ENCODE measurements at regions not wholly inside any gene's neighbourhood (a gene's known extent, or its start where the extent isn't known, plus 50 kb on each side); places are given as distances from the start of the nearest gene placed in this dataset.

GRCh38 chr20:47956268-47956995 lies 171.2 kb upstream of the SULF2 start:
- Mint-ChIP-seq H3K9me3 (ENCODE audit: low read depth) (no peaks in the 10 kb centered on the region), H3K27ac (no peak overlapping the region), H3K27me3 (peaks cover 7% of the 10 kb centered on the region), H3K4me1 (ENCODE audit: low read depth) (peaks cover 12% of the 10 kb centered on the region), H3K4me3 (ENCODE audit: low read depth) (no peak overlapping the region), H3K36me3 (ENCODE audit: insufficient read depth) (no peaks in the 10 kb centered on the region)
- DNase-seq (ENCODE audit: low spot score, unreplicated experiment): no peak
- TF ChIP-seq CTCF (IDR thresholded peaks at IDR 0.05; ENCODE audit: unreplicated experiment): no peak

- Mint-ChIP-seq H3K27ac (no peak overlapping the region), H3K9me3 (ENCODE audit: low read depth) (no peaks in the 10 kb centered on the region), H3K4me1 (ENCODE audit: low read depth) (peaks cover 7% of the 10 kb centered on the region), H3K36me3 (ENCODE audit: insufficient read depth) (no peaks in the 10 kb centered on the region), H3K27me3 (peaks cover 7% of the 10 kb centered on the region), H3K4me3 (ENCODE audit: low read depth) (no peak overlapping the region)
- no peak for DNase-seq (ENCODE audit: low spot score, unreplicated experiment)
- no peak for TF ChIP-seq CTCF (IDR thresholded peaks at IDR 0.05; ENCODE audit: unreplicated experiment)
These were observed 168.2 kb upstream of the SULF2 start for GRCh38 chr20:47953471-47953870.

- no peak overlapping the region for H3K4me3 Mint-ChIP-seq (ENCODE audit: low read depth)
- H3K27ac Mint-ChIP-seq: no peak overlapping the region
- peaks cover 7% of the 10 kb centered on the region for H3K27me3 Mint-ChIP-seq
- H3K36me3 Mint-ChIP-seq (ENCODE audit: insufficient read depth): no peaks in the 10 kb centered on the region
- no peak for DNase-seq (ENCODE audit: low spot score, unreplicated experiment)
- peaks cover 7% of the 10 kb centered on the region for H3K4me1 Mint-ChIP-seq (ENCODE audit: low read depth)
- TF ChIP-seq CTCF (IDR thresholded peaks at IDR 0.05; ENCODE audit: unreplicated experiment): no peak
- H3K9me3 Mint-ChIP-seq (ENCODE audit: low read depth): no peaks in the 10 kb centered on the region
These were observed 166.8 kb upstream of the SULF2 start for GRCh38 chr20:47952023-47952564.

- Mint-ChIP-seq H3K27ac (no peak overlapping the region), H3K4me3 (ENCODE audit: low read depth) (no peak overlapping the region), H3K36me3 (ENCODE audit: insufficient read depth) (no peaks in the 10 kb centered on the region), H3K27me3 (peaks cover 11% of the 10 kb centered on the region), H3K4me1 (ENCODE audit: low read depth) (peaks cover 7% of the 10 kb centered on the region), H3K9me3 (ENCODE audit: low read depth) (no peaks in the 10 kb centered on the region)
- DNase-seq (ENCODE audit: low spot score, unreplicated experiment): no peak
- no peak for TF ChIP-seq CTCF (IDR thresholded peaks at IDR 0.05; ENCODE audit: unreplicated experiment)
These were observed 166.3 kb upstream of the SULF2 start for GRCh38 chr20:47951521-47951971.

- DNase-seq (ENCODE audit: low spot score, unreplicated experiment): no peak
- no peak for TF ChIP-seq CTCF (IDR thresholded peaks at IDR 0.05; ENCODE audit: unreplicated experiment)
- Mint-ChIP-seq H3K27me3 (peaks cover 11% of the 10 kb centered on the region), H3K4me1 (ENCODE audit: low read depth) (peaks cover 7% of the 10 kb centered on the region), H3K36me3 (ENCODE audit: insufficient read depth) (no peaks in the 10 kb centered on the region), H3K9me3 (ENCODE audit: low read depth) (no peaks in the 10 kb centered on the region), H3K4me3 (ENCODE audit: low read depth) (no peak overlapping the region), H3K27ac (no peak overlapping the region)
These were observed 165.6 kb upstream of the SULF2 start for GRCh38 chr20:47950913-47951283.

Data from progenitor cell of endocrine pancreas (in vitro differentiated cells).